H1 (cell line): ENCODE measurements at regions not wholly inside any gene's neighbourhood (a gene's known extent, or its start where the extent isn't known, plus 50 kb on each side); places are given as distances from the start of the nearest gene placed in this dataset.
A peak's percentile ranks its signal among the peaks of the same experiment; 100 is the strongest.

ENCODE experiments used
- CTCF ChIP-seq, 3 experiments: IDR thresholded peaks; 1 replicate in 2 of 3; 2 replicates in 1 of 3; pipeline versions ENCODE4 v1.5.1 to v1.6.1; 2011; ENCODE audit warnings: low read length in 3 of 3, mild to moderate bottlenecking in 3 of 3, inconsistent platforms in 2 of 3, low read depth in 1 of 3, moderate library complexity in 1 of 3; ENCODE audit not compliant: insufficient read depth in 1 of 3; ENCODE audit errors: control extremely low read depth in 1 of 3
- E2F6 ChIP-seq: IDR thresholded peaks from 2 replicates; pipeline ENCODE4 v1.6.1; 2012; ENCODE audit warnings: inconsistent platforms
- JUN ChIP-seq: IDR thresholded peaks from 2 replicates; pipeline ENCODE4 v1.6.1; 2011; ENCODE audit warnings: low read depth, mild to moderate bottlenecking, improper control_type of control experiment, low read length
- POLR2A ChIP-seq, 2 experiments: IDR thresholded peaks; 1 replicate in 1 of 2; 2 replicates in 1 of 2; pipeline ENCODE4 v1.6.1; 2011; ENCODE audit warnings: low read depth in 2 of 2, low read length in 2 of 2, mild to moderate bottlenecking in 2 of 2; ENCODE audit errors: control extremely low read depth in 1 of 2
- POLR2AphosphoS5 ChIP-seq: IDR thresholded peaks from 2 replicates; pipeline ENCODE4 v1.6.1; 2011; ENCODE audit warnings: low read depth, low read length
- RFX5 ChIP-seq: IDR thresholded peaks from 2 replicates; pipeline ENCODE4 v1.6.1; 2011; ENCODE audit warnings: low read depth, low read length, improper control_type of control experiment, borderline replicate concordance
- SRF ChIP-seq: IDR thresholded peaks from 2 replicates; pipeline ENCODE4 v1.6.1; 2011; ENCODE audit warnings: mild to moderate bottlenecking, low read depth, low read length, moderate library complexity

- peak in 2 of 3 experiments; percentile 31 to 50; a peak in 2 of 4 replicates for TF ChIP-seq CTCF (IDR thresholded peaks at IDR 0.05; ENCODE audit: control extremely low read depth in 1 of 3, insufficient read depth in 1 of 3, low read depth in 1 of 3, low read length in 3 of 3)
- no peak for TF ChIP-seq JUN
- no peak for TF ChIP-seq RFX5
- no peak for TF ChIP-seq POLR2A (IDR thresholded peaks at IDR 0.05; ENCODE audit: control extremely low read depth in 1 of 2, low read depth in 2 of 2, low read length in 2 of 2)
- TF ChIP-seq POLR2AphosphoS5 = no peak
- TF ChIP-seq E2F6 = no peak
- TF ChIP-seq SRF = no peak
Observed at GRCh38 chr13:109500146-109500773, 286.1 kb downstream of the IRS2 start.
